HG02884 (cell line): ENCODE measurements at regions not wholly inside any gene's neighbourhood (a gene's known extent, or its start where the extent isn't known, plus 50 kb on each side); places are given as distances from the start of the nearest gene placed in this dataset.

Source experiments
- ATAC-seq: cut with Tn5 transposase; IDR thresholded peaks from one replicate; pipeline ENCODE4 v1.9.1; 2021; ENCODE audit warnings: mild to moderate bottlenecking, moderate library complexity; ENCODE audit not compliant: unreplicated experiment

DNA sequence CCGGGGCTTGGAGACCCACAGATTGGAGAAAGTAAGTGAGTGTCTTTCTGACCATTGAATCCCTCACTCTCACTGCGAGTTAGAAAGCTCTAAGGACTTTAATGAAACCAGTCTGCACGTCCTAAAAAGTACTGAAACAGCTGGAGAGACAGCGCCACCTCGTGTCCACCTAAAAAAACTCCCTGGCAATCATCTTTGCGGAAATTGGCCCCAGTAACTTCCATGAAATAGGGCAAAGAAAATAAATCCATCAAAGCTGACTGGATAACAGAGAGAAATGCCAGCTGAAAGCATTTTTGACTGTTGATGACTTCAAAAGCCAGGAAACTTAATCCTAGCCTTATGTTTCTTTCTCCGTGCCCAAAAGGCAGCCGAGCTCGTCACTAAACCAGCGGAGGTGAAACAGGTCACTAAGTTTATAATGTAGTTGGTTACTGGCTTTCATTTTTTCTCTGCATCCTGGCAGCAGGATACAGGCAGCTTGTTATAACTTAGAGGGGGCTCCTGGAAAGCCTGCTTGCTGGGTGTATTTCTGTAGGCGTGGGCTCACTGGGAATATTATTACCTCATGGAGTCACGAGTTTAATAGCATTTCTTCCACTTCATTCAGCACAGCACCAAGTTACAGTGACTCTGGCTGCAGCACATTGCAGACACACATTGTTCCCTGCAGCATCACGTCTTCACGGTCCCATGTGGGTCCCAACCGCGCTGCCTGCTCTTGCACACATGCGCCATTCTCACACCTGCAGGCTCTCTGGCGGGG, 266.5 kb downstream of the HRH4 start:
- no peak for ATAC-seq

DNA sequence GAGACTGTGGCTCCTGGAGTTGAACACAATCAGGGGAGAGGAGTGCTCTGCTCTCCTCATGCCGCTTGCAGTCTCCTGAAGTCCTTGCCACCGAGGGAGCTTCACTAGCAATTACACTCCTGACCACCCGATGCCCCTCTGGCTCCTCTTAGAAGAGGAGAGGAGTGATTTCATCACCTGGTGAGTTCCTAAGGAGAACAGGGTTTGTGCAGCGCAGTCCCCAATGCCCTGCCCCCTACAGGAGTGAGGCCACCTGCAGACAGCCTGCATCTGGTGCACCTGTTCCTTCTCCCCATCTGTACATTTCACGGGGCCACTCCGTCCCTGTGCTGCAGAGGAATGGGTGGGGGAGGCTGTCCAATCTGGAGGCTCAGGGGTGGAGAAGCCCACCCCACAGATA, 267.2 kb downstream of the HRH4 start:
- ATAC-seq = no peak

DNA sequence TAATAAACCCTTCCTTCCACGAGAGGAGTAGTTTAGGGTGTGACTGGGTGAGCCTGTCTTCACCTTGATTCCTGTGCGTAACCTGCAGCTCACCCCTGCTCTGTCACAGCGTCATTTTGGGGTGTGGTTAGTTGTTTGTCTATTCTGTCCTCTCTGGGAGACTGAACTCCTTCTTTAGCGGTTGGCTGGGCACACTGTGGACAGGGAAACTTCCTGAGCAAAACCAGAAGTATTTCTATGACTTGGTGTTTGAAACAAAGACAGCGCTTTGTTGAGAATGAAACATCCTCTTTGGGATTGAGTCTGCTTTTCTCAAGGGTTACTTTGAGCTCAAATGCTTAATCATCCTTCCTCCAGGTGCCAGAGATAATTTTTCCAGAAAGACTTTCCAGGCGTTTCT, 270.7 kb downstream of the HRH4 start:
- ATAC-seq = no peak

DNA sequence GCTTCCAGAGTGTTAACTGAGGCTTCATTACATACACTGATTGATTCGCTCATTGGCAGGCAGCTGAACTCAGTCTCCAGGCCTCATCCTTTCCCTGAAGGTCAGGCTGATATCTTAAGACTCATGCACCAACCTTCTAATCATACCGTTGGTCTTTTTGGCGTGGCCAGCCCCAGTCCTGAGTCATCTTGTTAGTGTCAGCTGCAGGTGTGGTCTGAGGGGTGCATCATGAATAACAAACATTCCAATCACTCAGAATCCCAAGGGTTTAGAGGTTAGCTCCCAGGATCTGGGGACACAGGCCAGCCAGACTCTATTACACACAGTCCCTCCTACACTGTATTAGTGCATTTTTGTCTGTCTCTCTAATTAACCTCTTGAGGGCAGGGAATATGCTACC, 271.5 kb downstream of the HRH4 start:
- no peak for ATAC-seq

DNA sequence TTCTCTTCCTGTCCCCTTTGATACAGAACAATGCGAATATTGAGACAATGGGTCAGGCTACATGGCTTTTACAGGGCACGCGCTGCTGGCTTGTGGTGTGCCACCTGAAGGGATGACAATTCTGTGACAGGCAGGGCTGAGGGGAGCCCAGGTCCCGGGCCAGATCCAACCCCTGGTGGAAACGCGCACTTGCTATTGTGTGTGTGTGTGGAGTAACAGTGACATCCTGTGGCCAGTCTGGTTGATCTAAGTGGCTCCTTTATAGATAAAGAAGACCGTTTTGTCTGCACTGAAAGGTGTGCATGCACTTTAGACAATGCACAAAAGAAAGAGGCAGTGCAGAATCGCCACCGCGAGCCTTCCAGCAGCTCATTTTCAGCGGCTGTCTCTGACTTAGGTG, 273.6 kb downstream of the HRH4 start:
- no peak for ATAC-seq

DNA sequence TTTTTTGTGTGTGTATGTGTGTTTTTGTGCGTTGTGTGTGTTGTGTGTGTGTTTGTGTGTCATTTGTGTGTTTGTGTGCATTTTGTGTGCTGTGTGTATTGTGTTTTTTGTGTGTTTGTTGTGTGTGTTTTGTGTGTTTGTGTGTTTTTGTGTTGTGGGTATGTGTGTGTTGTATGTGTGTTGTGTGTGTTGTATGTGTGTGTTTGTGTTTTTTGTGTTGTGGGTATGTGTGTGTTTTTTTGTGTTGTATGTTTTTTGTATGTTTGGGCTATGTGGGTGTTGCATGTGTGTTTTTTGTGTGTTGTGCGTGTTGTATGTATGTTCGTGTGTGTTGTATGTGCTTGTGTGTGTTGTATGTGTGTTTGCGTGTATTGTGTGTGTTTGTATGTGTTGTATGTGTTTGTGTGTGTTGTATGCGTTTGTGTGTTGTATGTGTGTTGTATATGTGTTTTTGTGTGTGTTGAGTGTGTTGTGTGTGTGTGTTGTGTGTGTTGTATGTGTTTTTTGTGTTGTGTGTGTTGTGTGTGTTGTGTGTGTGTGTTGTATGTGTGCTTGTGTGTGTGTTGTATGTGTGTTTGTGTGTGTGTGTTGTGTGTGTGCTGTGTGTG, 275.3 kb downstream of the HRH4 start:
- no peak for ATAC-seq

DNA sequence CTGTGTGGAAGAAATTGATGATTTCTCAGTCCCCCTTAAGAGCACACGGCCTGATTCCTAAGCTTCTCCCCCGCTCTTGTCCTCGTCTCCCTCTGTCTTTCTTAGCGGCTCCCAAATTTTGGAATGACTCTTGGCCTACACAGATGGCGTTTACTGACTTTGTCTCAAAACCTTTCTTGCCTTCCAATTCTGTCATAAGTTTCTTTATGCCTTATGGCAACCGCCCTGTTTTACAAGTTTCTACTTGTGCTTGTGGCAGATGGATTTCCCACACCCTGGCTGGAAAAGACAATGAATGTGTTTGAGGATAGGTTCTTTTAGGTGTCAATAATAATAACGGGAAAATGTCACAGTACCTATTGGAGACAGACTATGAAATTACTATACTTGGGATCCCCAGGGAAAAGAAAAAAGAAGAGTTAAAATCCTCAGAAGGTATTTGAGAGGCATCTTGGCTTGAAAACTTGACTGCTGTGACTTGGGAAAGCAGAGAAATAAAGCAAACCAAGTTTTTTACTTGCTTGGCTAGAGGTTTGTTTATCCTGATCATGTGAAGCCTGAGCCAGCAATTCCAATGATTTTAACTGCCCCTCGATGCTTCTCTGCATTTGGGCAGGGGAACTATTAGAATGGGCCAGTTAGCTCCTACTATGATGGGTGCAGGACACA, 276.4 kb downstream of the HRH4 start:
- no peak for ATAC-seq

DNA sequence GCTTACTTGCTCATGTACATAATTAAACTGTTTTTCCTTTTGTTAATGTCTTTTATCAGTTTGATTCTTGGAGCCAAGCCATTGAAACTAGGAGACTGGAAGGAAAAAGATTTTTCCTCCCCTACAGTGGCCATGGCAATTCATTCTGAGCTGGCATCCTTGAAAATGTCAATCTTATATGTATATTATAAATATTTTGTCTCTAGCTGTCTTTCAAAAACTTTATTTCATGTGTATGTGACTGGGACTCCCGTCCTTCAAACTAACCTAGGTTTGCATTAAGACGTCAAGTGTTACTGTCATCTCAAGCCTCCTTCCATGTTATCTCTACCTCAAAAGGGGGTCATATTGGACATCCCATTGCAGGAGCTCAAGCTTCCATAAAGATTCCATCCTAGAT, 280.4 kb downstream of the HRH4 start:
- ATAC-seq = no peak

DNA sequence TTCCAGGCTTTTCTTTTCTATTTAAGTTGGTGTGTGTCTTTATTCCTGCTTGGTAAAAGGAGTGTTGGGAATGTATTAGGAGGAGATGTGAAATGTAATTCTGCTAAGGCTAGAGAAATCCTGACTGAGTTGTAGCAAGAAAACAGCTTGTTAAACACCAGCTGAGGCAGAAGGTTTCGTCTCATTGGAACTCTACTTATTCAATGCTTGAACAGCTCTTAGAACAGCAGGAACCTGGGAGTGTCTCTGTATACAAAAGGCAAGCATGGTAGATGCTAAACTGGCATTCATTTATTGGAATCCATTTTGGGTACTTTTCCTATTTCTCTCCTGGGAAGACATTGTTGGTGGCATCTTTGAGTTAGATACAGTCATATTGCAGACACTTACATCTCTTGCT, 280.9 kb downstream of the HRH4 start:
- ATAC-seq = no peak

DNA sequence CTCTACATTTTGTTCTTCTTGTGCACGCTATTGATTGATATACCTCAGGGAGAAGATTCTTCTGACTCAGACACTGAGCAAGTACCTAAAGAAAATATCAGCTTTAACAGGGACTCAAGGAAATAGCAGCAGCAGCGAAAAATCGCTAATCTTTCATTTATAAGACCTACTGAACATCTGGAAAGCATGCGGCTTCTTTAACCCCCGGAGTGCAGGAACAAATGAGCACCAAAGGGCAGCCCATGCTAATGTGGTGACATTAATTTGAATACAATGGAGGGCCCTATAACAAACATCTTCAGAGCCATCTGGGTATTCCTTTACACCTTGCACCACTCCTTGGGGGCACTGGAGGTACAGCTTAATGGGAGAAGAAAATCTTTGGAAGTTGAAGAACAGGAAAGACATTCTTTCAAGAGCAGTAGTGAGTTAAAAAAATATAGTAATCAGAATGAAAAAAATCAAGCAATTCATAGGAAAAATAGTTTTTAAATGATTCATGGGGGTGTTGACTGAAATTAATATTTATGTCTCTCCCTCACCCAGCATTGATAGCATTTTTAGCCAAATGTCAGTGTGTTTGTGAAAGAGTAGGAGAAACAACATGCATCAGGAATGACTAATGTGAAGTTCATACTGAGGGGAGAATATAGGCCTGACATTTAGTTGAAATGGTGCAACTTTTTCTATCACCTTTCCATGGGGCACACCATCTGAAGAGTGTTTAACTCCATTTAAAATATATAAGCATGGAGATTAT, 281.7 kb downstream of the HRH4 start:
- no peak for ATAC-seq

DNA sequence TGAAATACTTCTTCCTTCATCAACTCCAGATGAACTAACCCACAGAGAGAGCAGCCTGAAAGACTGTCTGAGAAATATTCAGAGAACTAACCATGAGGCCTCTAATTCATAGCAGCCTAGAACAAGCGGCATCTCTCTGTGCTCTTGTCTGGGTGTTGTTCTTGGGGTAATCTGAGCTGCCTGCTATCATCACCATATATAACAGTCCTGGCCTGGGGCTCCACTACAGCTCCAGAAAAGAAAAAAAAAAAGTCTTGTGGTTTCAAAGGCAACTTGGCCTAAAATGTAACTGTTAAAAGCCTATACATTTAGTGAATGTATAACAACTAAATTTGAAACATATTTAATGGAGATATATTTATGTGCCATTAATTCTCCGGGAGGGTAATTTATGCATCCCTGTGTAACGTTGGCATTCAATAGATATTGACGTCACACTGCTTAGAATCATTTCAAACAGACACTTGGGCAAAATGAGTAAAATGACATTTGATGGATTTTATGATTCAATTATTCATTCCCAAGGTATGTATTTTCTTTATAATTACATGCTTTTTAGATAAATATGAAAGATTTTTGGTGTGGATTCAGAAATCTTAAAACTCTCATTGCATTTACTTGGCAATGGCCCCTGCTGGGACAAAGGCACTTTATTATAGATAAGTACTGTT, 294.3 kb downstream of the HRH4 start:
- ATAC-seq = no peak

DNA sequence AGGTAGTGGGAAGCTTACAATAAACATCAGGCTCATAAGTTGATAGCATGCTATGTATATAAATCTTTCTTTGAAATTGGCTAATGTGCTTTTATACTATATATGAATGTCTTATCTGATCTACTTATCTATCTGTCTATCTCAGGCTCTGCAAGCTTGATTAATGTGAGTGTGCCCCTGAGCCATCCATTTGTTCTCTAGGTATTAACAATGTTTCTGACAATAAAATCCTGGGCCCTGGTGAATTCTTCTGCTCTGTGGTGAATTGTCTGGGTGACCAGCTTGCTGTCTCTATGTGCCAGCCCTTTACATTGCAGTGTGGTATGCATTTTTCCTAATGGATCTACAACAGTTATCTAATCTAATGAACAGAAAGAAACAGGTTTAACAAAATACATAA, 295.9 kb downstream of the HRH4 start:
- ATAC-seq = no peak

DNA sequence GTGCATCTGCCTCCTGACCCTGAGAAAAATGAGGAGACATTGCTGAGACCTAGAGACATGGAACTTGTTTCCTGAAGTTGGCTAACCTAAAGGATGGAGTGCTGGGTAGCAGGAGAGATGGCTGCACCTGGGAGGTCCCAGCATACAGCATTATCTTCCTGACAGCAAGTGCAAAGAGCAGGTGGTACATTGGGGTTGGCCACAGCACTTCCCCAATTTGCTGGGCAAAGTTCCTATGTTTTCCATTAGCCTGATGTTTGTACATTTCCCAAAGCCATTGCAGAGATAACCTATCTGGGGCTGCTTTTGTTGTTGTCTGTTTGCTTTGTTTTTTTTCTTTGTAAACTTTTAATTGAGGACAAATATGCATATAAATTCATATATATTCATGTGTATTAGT, 296.7 kb downstream of the HRH4 start:
- no peak for ATAC-seq

DNA sequence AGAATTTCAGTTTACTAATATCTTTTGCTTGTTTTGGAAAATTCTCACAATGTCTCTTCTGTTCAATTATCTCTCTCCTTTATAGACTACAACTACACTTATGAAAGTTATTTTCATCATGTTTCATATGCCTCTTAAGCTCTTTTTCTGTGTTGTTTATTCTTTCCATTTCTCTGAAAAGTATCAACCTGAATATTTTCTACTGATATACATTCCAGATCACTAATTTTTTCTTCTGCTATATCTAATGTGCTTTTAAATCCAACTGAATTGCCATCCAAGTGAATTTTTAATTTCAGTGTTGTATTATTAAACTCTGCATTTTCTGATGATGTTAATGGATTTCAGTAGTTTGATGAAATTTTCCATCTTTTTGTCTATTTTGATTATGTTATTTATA, 301.3 kb downstream of the HRH4 start:
- ATAC-seq = no peak

DNA sequence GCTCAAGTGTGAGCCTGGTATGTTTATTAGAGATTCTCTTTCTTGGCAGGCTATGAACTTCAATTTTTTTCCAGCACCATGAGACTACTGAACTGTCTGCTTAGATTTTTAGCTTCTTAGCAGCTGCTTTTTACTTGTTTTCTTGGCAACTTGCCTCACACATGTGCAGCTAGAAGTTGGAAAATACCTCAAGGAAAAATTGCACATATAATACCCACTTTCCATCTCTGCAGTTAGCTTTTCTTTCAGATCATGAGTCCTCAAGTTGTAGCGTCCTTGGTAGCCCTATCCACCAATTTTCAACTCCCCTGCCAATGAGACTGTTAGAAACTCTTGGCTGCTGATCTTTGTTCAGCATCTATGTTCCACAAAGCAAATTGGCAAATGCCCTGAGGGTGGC, 302.1 kb downstream of the HRH4 start:
- no peak for ATAC-seq

DNA sequence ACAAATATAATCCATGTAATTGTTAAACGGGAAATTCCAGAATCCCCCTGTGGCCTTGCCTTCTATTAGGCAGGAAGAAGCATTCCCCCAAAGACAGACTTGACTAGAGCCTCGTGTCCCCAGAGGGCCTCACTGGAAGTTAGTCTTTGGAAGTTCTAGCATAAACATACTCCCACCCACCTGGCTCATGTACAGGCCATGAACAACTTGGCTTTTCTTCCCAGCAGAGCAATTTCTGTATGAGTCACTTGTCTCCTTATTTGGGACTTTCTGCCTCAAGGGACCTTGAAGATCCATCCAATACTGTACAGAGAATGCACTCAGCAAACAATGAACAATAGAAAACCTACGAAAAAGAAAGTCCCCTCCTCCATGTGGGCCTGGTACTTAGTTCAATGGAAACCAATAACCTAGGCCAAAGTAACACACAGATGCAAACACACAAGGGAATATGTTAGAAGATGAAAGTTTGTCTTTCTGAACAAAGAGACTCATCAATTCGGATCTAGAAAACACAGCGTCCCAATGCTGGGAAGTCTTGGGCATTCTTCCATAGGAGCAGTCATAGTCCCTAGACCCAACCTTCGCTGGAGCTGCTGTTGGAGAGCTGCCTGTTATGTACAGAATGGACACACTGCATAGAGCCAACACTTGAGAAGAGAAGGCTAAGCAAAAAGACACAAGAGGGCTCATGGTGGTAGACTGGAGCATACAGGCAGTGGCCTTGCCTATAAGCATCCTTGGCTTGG, 303.5 kb downstream of the HRH4 start:
- no peak for ATAC-seq

DNA sequence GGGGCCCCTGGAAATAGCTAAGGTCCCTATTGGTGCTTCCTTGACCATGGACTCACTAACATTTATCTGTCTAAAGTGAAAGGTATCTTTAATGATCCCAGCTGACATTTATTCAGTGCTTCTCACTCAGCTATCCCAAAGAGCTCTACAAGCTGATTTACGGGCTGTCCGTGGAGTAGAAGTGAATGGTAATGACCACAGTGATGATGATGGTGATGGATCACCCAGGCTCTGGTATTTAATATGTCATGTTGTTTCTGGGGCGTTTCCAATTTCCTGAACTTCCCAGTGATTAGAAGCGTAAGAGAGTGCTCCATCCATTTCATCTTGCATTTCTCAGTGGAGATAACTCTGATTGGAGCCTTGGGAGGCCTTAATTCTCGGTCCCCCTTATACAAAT, 304.3 kb downstream of the HRH4 start:
- no peak for ATAC-seq

DNA sequence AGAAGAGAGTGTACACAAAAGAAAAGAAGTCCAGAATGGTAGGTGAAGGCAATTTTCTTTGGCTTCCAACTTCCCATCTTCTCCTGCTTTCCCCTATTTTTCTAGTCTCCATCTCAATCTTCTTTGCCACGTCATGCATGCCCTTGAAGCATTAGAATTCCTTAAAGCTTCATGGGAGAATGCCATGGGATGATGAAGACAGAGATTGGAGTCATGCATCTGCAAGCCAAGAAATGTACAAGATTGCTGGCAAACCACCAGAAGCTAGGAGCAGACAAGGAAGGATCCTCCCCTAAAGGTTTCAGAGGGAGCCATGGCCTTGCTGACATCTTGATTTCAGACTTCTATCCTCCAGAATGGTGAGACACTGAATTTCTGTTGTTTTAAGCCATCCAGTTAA, 305.9 kb downstream of the HRH4 start:
- ATAC-seq = no peak

DNA sequence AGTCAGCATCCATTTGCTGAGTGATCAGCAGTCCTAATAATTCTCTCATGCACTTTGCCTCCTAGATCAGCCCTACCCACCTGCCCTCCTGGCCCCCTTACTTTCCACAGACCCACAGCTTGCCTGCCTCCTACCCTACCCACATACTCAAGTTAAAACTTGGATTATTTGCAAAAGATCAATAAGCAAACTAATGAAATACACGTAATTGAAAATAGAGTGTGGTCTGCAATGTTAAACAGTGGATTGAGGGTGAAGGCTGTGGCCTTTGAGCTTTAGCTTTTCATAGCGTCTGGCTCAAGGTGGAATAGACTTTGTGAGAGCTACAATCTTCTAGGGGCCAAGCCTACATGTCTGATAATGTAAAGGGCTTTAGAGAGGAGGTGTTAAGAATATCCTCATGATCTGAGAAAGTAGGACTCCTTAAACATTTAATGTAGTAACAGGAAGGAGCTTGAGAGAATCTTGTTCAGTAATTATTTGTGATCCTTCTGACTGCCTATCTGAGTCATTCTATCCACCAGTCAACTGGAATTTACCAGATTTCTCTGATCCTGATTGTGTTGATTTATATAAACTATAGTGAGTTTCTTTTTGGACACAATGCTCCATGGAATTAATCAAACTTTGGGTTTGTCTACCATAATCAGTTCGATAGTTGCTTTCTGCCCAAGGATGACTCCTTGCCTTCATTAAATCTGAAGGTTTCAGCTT, 310.0 kb downstream of the HRH4 start:
- no peak for ATAC-seq

DNA sequence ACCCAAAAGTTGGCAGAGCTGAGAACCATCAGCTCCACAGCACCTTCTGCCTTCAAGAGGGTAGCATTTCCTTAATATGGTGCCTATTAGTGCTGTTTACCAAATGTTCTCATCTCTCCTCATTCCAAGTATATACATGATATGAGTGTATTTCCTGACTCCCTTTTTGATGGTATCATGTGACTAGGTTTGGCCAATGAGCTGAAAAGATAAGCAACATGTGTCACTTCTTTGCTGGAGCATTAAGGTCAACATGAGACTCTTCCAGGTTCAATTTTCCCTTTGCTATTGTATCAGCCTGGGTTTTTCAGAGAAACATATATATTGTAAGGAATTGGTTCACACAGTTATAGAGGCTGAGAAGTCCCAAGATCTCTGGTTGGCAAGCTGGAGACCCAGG, 310.9 kb downstream of the HRH4 start:
- no peak for ATAC-seq
